ENCODE measurements at regions not wholly inside any gene's neighbourhood (a gene's known extent, or its start where the extent isn't known, plus 50 kb on each side); places are given as distances from the start of the nearest gene placed in this dataset.
A peak's percentile ranks its signal among the peaks of the same experiment; 100 is the strongest.

GRCh38 chr1:209051570-209051969 is 531.9 kb upstream of the CAMK1G start:
- H3K27me3 ChIP-seq = no peaks in the 10 kb centered on the region
- intact Hi-C loops (cut with DNase I; ENCODE audit: low total_unique reads) (no loop called here), in situ Hi-C loops (cut with MboI; ENCODE audit: low pct_ligation_motif_present in 1 of 4, low pct_unique_long_range_greater_than_20kb in 1 of 4, low sequenced_read_pairs in 3 of 4) (no loop called here)
- DNase-seq = peak; percentile 74
- WGBS, 2 donors (ENCODE audit: low coverage in 1 of 2) = 84% methylated on average over 4 of the region's 4 CpGs; no CpG with 5 or more reads in 1 of the 2 donors
- TF ChIP-seq POLR2A (IDR thresholded peaks at IDR 0.05) = no peak
- peak in 1 of 5 experiments; percentile 17 for TF ChIP-seq CTCF (IDR thresholded peaks at IDR 0.05)
- peak in 1 of 3 donors; percentile 22 for TF ChIP-seq POLR2AphosphoS5 (IDR thresholded peaks at IDR 0.05)
- no peak for TF ChIP-seq EP300 (IDR thresholded peaks at IDR 0.05; ENCODE audit: low read depth)
- H3K4me3 ChIP-seq = no peak overlapping the region
- H3K27ac ChIP-seq = peak overlapping the region; percentile 0 to 66 (median 24)
- H3K4me1 ChIP-seq = peaks cover 0 to 10% (median 4%) of the 10 kb centered on the region in 4 donors
- no peaks in the 10 kb centered on the region for H3K9me3 ChIP-seq
- H3K36me3 ChIP-seq = no peaks in the 10 kb centered on the region

- Histone ChIP-seq H3K27me3 (no peaks in the 10 kb centered on the region), H3K27ac (no peak overlapping the region), H3K4me3 (no peak overlapping the region), H3K4me1 (peaks cover 0 to 10% (median 4%) of the 10 kb centered on the region in 4 donors), H3K9me3 (no peaks in the 10 kb centered on the region), H3K36me3 (no peaks in the 10 kb centered on the region)
- intact Hi-C loops (cut with DNase I; ENCODE audit: low total_unique reads) = no loop called here
- 44 to 93% methylated on average over 2 of the region's 2 CpGs for WGBS, 2 donors (ENCODE audit: low coverage in 1 of 2)
- TF ChIP-seq POLR2AphosphoS5 (IDR thresholded peaks at IDR 0.05) (no peak), CTCF (IDR thresholded peaks at IDR 0.05) (no peak), POLR2A (IDR thresholded peaks at IDR 0.05) (no peak), EP300 (IDR thresholded peaks at IDR 0.05; ENCODE audit: low read depth) (no peak)
- in situ Hi-C loops (cut with MboI; ENCODE audit: low pct_ligation_motif_present in 1 of 4, low pct_unique_long_range_greater_than_20kb in 1 of 4, low sequenced_read_pairs in 3 of 4) = no loop called here
- no peak for DNase-seq
Measured at GRCh38 chr1:209053587-209053986, 529.9 kb upstream of the CAMK1G start.

- WGBS, 2 donors (ENCODE audit: low coverage in 1 of 2) = 71 to 73% methylated on average over 1 of the region's 1 CpG
- TF ChIP-seq POLR2A (IDR thresholded peaks at IDR 0.05) (no peak), CTCF (IDR thresholded peaks at IDR 0.05) (no peak), POLR2AphosphoS5 (IDR thresholded peaks at IDR 0.05) (no peak), EP300 (IDR thresholded peaks at IDR 0.05; ENCODE audit: low read depth) (no peak)
- Histone ChIP-seq H3K36me3 (no peaks in the 10 kb centered on the region), H3K4me1 (peaks cover 0 to 4% (median 2%) of the 10 kb centered on the region in 4 donors), H3K27me3 (no peaks in the 10 kb centered on the region), H3K9me3 (no peaks in the 10 kb centered on the region), H3K27ac (no peak overlapping the region), H3K4me3 (no peak overlapping the region)
- DNase-seq = no peak
- in situ Hi-C loops (cut with MboI; ENCODE audit: low pct_ligation_motif_present in 1 of 4, low pct_unique_long_range_greater_than_20kb in 1 of 4, low sequenced_read_pairs in 3 of 4) (no loop called here), intact Hi-C loops (cut with DNase I; ENCODE audit: low total_unique reads) (no loop called here)
Measured at GRCh38 chr1:209057083-209057482, 526.4 kb upstream of the CAMK1G start.

- H3K27me3 ChIP-seq = no peaks in the 10 kb centered on the region
- no peak for DNase-seq
- H3K36me3 ChIP-seq = no peaks in the 10 kb centered on the region
- no peak overlapping the region for H3K4me3 ChIP-seq
- no peaks in the 10 kb centered on the region for H3K4me1 ChIP-seq
- H3K27ac ChIP-seq = no peak overlapping the region
- WGBS, 2 donors (ENCODE audit: low coverage in 1 of 2) = 84% methylated on average over 1 of the region's 1 CpG; no CpG with 5 or more reads in 1 of the 2 donors
- in situ Hi-C loops (cut with MboI; ENCODE audit: low pct_ligation_motif_present in 1 of 4, low pct_unique_long_range_greater_than_20kb in 1 of 4, low sequenced_read_pairs in 3 of 4) (no loop called here), intact Hi-C loops (cut with DNase I; ENCODE audit: low total_unique reads) (no loop called here)
- no peak for TF ChIP-seq POLR2A (IDR thresholded peaks at IDR 0.05)
- TF ChIP-seq EP300 (IDR thresholded peaks at IDR 0.05; ENCODE audit: low read depth) = no peak
- no peak for TF ChIP-seq POLR2AphosphoS5 (IDR thresholded peaks at IDR 0.05)
- TF ChIP-seq CTCF (IDR thresholded peaks at IDR 0.05) = no peak
- no peaks in the 10 kb centered on the region for H3K9me3 ChIP-seq
Measured at GRCh38 chr1:209057901-209058300, 525.6 kb upstream of the CAMK1G start.
